DND-41 (cell line): ENCODE measurements at regions not wholly inside any gene's neighbourhood (a gene's known extent, or its start where the extent isn't known, plus 50 kb on each side); places are given as distances from the start of the nearest gene placed in this dataset.

Experiments
- CTCF ChIP-seq: IDR thresholded peaks from 2 replicates; pipeline ENCODE4 v1.5.1; 2012; ENCODE audit warnings: borderline replicate concordance, low read length, moderate library complexity, mild to moderate bottlenecking; ENCODE audit not compliant: poor library complexity, severe bottlenecking; ENCODE audit errors: extremely low read depth
- EZH2 ChIP-seq: IDR thresholded peaks from 3 replicates; pipeline ENCODE4 v1.6.1; 2012; ENCODE audit warnings: borderline replicate concordance, low read depth, mild to moderate bottlenecking, moderate library complexity, low read length, inconsistent platforms; ENCODE audit not compliant: severe bottlenecking

- TF ChIP-seq CTCF (no peak), EZH2 (no peak)
Observed at GRCh38 chr1:201714542-201715329, 114.2 kb upstream of the IPO9 start.
